HL-60 (cell line): ENCODE measurements at regions not wholly inside any gene's neighbourhood (a gene's known extent, or its start where the extent isn't known, plus 50 kb on each side); places are given as distances from the start of the nearest gene placed in this dataset.

Source experiments
- CTCF ChIP-seq: IDR thresholded peaks from one replicate; pipeline ENCODE4 v1.5.1; 2011; ENCODE audit warnings: low read length, control low read depth, inconsistent platforms; ENCODE audit not compliant: insufficient read depth
- GABPA ChIP-seq: IDR thresholded peaks from 2 replicates; pipeline ENCODE4 v1.6.1; 2012; ENCODE audit warnings: low read depth
- POLR2AphosphoS5 ChIP-seq: IDR thresholded peaks from 2 replicates; pipeline ENCODE4 v1.6.1; 2012; ENCODE audit warnings: low read depth
- REST ChIP-seq: IDR thresholded peaks from 2 replicates; pipeline ENCODE4 v1.6.1; 2012; ENCODE audit warnings: low read depth; ENCODE audit not compliant: insufficient replicate concordance

- TF ChIP-seq CTCF (no peak), GABPA (no peak), POLR2AphosphoS5 (no peak), REST (no peak)
These were observed 238.6 kb upstream of the PARD3B start for GRCh38 chr2:204306667-204307066.
